Keratinocyte (primary cell): ENCODE measurements at regions not wholly inside any gene's neighbourhood (a gene's known extent, or its start where the extent isn't known, plus 50 kb on each side); places are given as distances from the start of the nearest gene placed in this dataset.
"Not testable (repeated sequence)": the region's sequence is repeated elsewhere in the genome, so short reads cannot be mapped to it uniquely, and the experiment has no call there.

Experiments
- DNase-seq: peaks from one replicate; pipeline ENCODE4 v3.0.0-alpha.2; 2011; ENCODE audit warnings: low read depth, missing footprints, low spot score
- FAIRE-seq: peaks from 2 replicates; lab custom pipeline; 2011; peaks lifted over from hg19 to GRCh38; lab: Jason Lieb, UNC
- H2AFZ ChIP-seq: 2 replicates; pipeline ENCODE4 v1.6.0; 2012; ENCODE audit warnings: low read length, control low read depth, inconsistent platforms; ENCODE audit not compliant: control insufficient read depth
- H3K27ac ChIP-seq: 2 replicates; pipeline ENCODE4 v1.5.1; 2011; ENCODE audit warnings: low read length; ENCODE audit not compliant: control insufficient read depth, insufficient read depth
- H3K27me3 ChIP-seq: 3 replicates; pipeline ENCODE4 v1.6.0; 2011; ENCODE audit warnings: low read length; ENCODE audit not compliant: control insufficient read depth, insufficient read depth; ENCODE audit errors: extremely low read depth
- H3K36me3 ChIP-seq, 2 experiments: 2 replicates in 1 of 2; 3 replicates in 1 of 2; pipeline ENCODE4 v1.5.1; 2011; ENCODE audit warnings: low read length in 2 of 2, mild to moderate bottlenecking in 1 of 2; ENCODE audit not compliant: control insufficient read depth in 2 of 2, insufficient read depth in 2 of 2; ENCODE audit errors: extremely low read depth in 1 of 2
- H3K4me1 ChIP-seq: 3 replicates; pipeline ENCODE4 v1.5.1; 2011; ENCODE audit warnings: low read length; ENCODE audit not compliant: control insufficient read depth, insufficient read depth; ENCODE audit errors: extremely low read depth
- H3K4me2 ChIP-seq: 3 replicates; pipeline ENCODE4 v1.6.0; 2011; ENCODE audit warnings: low read depth, low read length; ENCODE audit not compliant: control insufficient read depth, insufficient read depth; ENCODE audit errors: extremely low read depth
- H3K4me3 ChIP-seq, 3 experiments: fragments of 200-600 bp in 1 of 3; sonication (generic) in 1 of 3; 2 replicates in 2 of 3; 3 replicates in 1 of 3; pipeline ENCODE4 v1.5.1; 2011 to 2016; ENCODE audit warnings: low read length in 3 of 3, mild to moderate bottlenecking in 3 of 3, control low read depth in 2 of 3, inconsistent platforms in 1 of 3, low read depth in 1 of 3, mixed read lengths in 1 of 3, mixed run types in 1 of 3, moderate library complexity in 1 of 3; ENCODE audit not compliant: control insufficient read depth in 2 of 3, insufficient read depth in 2 of 3; ENCODE audit errors: extremely low read depth in 1 of 3
- H3K79me2 ChIP-seq: 2 replicates; pipeline ENCODE4 v1.6.0; 2012; ENCODE audit warnings: low read length; ENCODE audit not compliant: control insufficient read depth, insufficient read depth
- H3K9ac ChIP-seq: 3 replicates; pipeline ENCODE4 v1.6.0; 2011; ENCODE audit warnings: low read length; ENCODE audit not compliant: control insufficient read depth, insufficient read depth; ENCODE audit errors: extremely low read depth
- H3K9me1 ChIP-seq: 3 replicates; pipeline ENCODE4 v1.6.0; 2011; ENCODE audit warnings: low read length; ENCODE audit not compliant: control insufficient read depth, insufficient read depth; ENCODE audit errors: extremely low read depth
- H3K9me3 ChIP-seq: 2 replicates; pipeline ENCODE4 v1.5.1; 2012; ENCODE audit warnings: low read depth, low read length; ENCODE audit not compliant: control insufficient read depth
- H4K20me1 ChIP-seq: 3 replicates; pipeline ENCODE4 v1.6.0; 2011; ENCODE audit warnings: low read length; ENCODE audit not compliant: control insufficient read depth, insufficient read depth; ENCODE audit errors: extremely low read depth
- EZH2 ChIP-seq: IDR thresholded peaks from one replicate; pipeline ENCODE4 v1.6.1; 2012; ENCODE audit warnings: inconsistent platforms, mild to moderate bottlenecking, low read length, moderate library complexity
- dilution Hi-C: fragments of 300-500 bp; cut with MboI; formaldehyde crosslinking; loops from one replicate; pipeline ENCODE4 v1.7.0; 2020; ENCODE audit warnings: low sequenced_read_pairs; ENCODE audit not compliant: extremely low pct_ligation_motif_present
- TF ChIP-seq, protein P1 (sequence below), 3 experiments: IDR thresholded peaks in 1 of 3; conservative IDR thresholded peaks in 1 of 3; optimal IDR thresholded peaks in 1 of 3; 2 replicates in 2 of 3; 3 replicates in 1 of 3; pipeline versions ENCODE3 to v1.5.1; 2011; ENCODE audit warnings: low read length in 3 of 3, mild to moderate bottlenecking in 3 of 3, moderate library complexity in 2 of 3, control low read depth in 1 of 3, inconsistent platforms in 1 of 3; ENCODE audit not compliant: insufficient read depth in 2 of 3; ENCODE audit errors: extremely low read depth in 1 of 3

DNA sequence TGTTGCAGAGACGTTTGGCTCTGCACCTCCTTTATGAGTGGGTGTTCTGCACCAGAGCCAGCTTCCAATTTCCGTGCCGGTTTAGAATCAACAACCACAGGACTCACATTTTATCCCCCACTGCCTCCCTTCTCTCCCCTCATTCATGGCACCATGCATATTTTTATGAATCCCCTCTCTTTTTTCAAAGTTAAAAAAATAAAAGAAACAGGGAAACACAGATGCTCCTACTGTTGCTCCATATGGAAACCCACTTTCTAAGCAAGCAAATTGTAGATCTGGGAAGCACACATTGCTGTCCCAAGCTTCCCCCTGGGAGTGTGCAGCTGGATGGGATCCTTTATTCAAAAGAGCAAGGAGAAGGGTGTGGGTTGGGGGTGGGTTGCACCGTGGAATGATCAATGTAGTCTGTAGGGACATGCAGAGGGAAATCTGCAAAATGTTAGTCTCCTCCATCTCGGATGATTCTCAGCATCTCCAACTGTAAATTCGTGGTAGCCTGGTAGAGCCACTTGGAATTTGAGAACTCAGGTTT lies 410.0 kb upstream of the ADAMTSL1 start:
- H4K20me1 ChIP-seq: no peaks in the 10 kb centered on the region
- TF ChIP-seq EZH2: no peak
- TF ChIP-seq, protein P1, sequence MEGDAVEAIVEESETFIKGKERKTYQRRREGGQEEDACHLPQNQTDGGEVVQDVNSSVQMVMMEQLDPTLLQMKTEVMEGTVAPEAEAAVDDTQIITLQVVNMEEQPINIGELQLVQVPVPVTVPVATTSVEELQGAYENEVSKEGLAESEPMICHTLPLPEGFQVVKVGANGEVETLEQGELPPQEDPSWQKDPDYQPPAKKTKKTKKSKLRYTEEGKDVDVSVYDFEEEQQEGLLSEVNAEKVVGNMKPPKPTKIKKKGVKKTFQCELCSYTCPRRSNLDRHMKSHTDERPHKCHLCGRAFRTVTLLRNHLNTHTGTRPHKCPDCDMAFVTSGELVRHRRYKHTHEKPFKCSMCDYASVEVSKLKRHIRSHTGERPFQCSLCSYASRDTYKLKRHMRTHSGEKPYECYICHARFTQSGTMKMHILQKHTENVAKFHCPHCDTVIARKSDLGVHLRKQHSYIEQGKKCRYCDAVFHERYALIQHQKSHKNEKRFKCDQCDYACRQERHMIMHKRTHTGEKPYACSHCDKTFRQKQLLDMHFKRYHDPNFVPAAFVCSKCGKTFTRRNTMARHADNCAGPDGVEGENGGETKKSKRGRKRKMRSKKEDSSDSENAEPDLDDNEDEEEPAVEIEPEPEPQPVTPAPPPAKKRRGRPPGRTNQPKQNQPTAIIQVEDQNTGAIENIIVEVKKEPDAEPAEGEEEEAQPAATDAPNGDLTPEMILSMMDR (optimal IDR thresholded peaks at IDR 0.05 in 1 of 3, IDR thresholded peaks at IDR 0.05 in 1 of 3, conservative IDR thresholded peaks at IDR 0.05 in 1 of 3; ENCODE audit: extremely low read depth in 1 of 3, insufficient read depth in 2 of 3, low read length in 3 of 3): no peak
- no peaks in the 10 kb centered on the region for H3K4me1 ChIP-seq
- H3K9me3 ChIP-seq: no peaks in the 10 kb centered on the region
- H3K4me3 ChIP-seq: no peak overlapping the region
- no peaks in the 10 kb centered on the region for H3K27me3 ChIP-seq
- no peaks in the 10 kb centered on the region for H3K36me3 ChIP-seq
- no peak overlapping the region for H3K27ac ChIP-seq
- FAIRE-seq (no peak), DNase-seq (no peak)
- H3K9ac ChIP-seq: no peak overlapping the region
- no peak overlapping the region for H3K4me2 ChIP-seq
- H2AFZ ChIP-seq: no peak overlapping the region
- dilution Hi-C loops: no loop called here
- no peaks in the 10 kb centered on the region for H3K79me2 ChIP-seq
- H3K9me1 ChIP-seq: no peaks in the 10 kb centered on the region

DNA sequence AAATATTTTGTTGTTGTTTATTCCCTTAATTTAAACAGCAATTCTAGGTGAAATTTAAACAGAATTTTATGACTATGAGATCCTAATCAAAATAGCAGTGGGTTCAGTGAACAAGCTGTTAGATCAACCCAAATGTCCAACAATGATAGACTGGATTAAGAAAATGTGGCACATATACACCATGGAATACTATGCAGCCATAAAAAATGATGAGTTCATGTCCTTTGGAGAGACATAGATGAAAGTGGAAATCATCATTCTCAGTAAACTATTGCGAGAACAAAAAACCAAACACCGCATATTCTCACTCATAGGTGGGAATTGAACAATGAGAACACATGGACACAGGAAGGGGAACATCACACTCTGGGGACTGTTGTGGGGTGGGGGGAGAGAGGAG lies 407.3 kb upstream of the ADAMTSL1 start:
- H3K9me3 ChIP-seq, DNase-seq, H3K4me3 ChIP-seq, H4K20me1 ChIP-seq, H3K9me1 ChIP-seq, H3K79me2 ChIP-seq, H3K4me2 ChIP-seq, H3K4me1 ChIP-seq, H3K9ac ChIP-seq, dilution Hi-C loops, FAIRE-seq, H3K27ac ChIP-seq, H3K27me3 ChIP-seq, H3K36me3 ChIP-seq, H2AFZ ChIP-seq: not testable (repeated sequence)

DNA sequence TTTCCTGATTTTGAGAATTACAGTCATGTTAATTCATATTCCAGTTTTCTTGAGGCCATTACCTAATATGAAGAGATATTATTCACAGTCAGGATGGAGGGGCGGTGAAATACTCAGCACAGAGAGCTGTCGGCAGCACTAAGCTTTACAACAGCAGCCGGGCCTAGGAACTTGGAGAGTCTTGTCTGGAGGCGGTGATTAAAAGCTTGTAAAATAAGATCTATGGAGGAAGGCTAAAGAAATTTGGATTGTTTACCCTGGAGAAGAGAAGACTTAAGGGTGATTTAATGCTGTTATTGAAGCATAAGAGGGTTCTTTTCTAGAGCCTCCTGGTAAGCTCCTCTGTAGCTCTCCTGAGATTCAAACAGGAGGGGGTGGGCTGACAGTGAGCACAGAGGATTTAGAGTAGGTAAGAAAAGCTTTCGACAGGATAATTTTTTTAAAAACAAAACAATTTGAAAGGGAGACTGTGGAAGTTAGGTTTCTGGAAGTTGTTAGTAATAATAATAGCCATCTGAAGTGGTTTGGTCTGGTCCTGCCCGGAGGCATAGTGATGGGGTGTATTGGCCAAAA lies 406.3 kb upstream of the ADAMTSL1 start:
- Histone ChIP-seq H3K27me3 (no peaks in the 10 kb centered on the region), H3K79me2 (no peaks in the 10 kb centered on the region), H3K4me3 (no peak overlapping the region), H3K9me3 (no peaks in the 10 kb centered on the region), H3K9me1 (no peaks in the 10 kb centered on the region), H2AFZ (no peak overlapping the region), H3K4me1 (no peaks in the 10 kb centered on the region), H3K36me3 (no peaks in the 10 kb centered on the region), H4K20me1 (no peaks in the 10 kb centered on the region), H3K9ac (no peak overlapping the region), H3K27ac (no peak overlapping the region), H3K4me2 (no peak overlapping the region)
- dilution Hi-C loops: no loop called here
- no peak for DNase-seq
- no peak for FAIRE-seq
- no peak for TF ChIP-seq EZH2
- TF ChIP-seq, protein P1 (optimal IDR thresholded peaks at IDR 0.05 in 1 of 3, IDR thresholded peaks at IDR 0.05 in 1 of 3, conservative IDR thresholded peaks at IDR 0.05 in 1 of 3; ENCODE audit: extremely low read depth in 1 of 3, insufficient read depth in 2 of 3, low read length in 3 of 3): no peak
